BJ (cell line): ENCODE measurements at regions not wholly inside any gene's neighbourhood (a gene's known extent, or its start where the extent isn't known, plus 50 kb on each side); places are given as distances from the start of the nearest gene placed in this dataset.

Source experiments
- CTCF ChIA-PET: fragments of 350-600 bp; formaldehyde crosslinking; extraction: SDS; loops from one replicate; lab custom pipeline; 2021; ENCODE audit warnings: antibody characterized with exemption, inconsistent platforms; lab: Yijun Ruan, JAX
- POLR2A ChIA-PET: fragments of 300-600 bp; sonication (Branson Sonifier 250); formaldehyde crosslinking; extraction: SDS; loops from one replicate; lab custom pipeline; 2021; ENCODE audit warnings: antibody characterized with exemption; lab: Charles Lee
- DNase-seq: peaks from one replicate; pipeline ENCODE4 v3.0.0-alpha.2; 2011; ENCODE audit warnings: low read depth
- H3K27me3 ChIP-seq: 2 replicates; pipeline ENCODE4 v1.6.0; 2011; ENCODE audit warnings: low read length; ENCODE audit not compliant: control insufficient read depth, insufficient read depth
- H3K36me3 ChIP-seq: 2 replicates; pipeline ENCODE4 v1.5.1; 2011; ENCODE audit warnings: low read length; ENCODE audit not compliant: control insufficient read depth, insufficient read depth
- H3K4me3 ChIP-seq: 2 replicates; pipeline ENCODE4 v1.5.1; 2011; ENCODE audit warnings: low read depth, mild to moderate bottlenecking, control low read depth, low read length
- CTCF ChIP-seq: IDR thresholded peaks from 2 replicates; pipeline ENCODE4 v1.5.1; 2011; ENCODE audit warnings: low read depth, mild to moderate bottlenecking, control low read depth, inconsistent platforms, low read length, moderate library complexity; ENCODE audit not compliant: insufficient read depth

GRCh38 chr3:144287001-144287400 lies 315.4 kb downstream of the DIPK2A start:
- no peak overlapping the region for H3K4me3 ChIP-seq
- CTCF ChIA-PET = no interaction called here
- no peak for DNase-seq
- H3K27me3 ChIP-seq = no peaks in the 10 kb centered on the region
- no peak for TF ChIP-seq CTCF
- no peaks in the 10 kb centered on the region for H3K36me3 ChIP-seq
- POLR2A ChIA-PET = no interaction called here

GRCh38 chr3:144289057-144289456 lies 317.4 kb downstream of the DIPK2A start:
- no peak for TF ChIP-seq CTCF
- H3K4me3 ChIP-seq = no peak overlapping the region
- no peak for DNase-seq
- POLR2A ChIA-PET = no interaction called here
- CTCF ChIA-PET = no interaction called here
- H3K27me3 ChIP-seq = no peaks in the 10 kb centered on the region
- H3K36me3 ChIP-seq = no peaks in the 10 kb centered on the region

GRCh38 chr3:144294659-144295538 lies 323.3 kb downstream of the DIPK2A start:
- Histone ChIP-seq H3K27me3 (no peaks in the 10 kb centered on the region), H3K4me3 (no peak overlapping the region), H3K36me3 (no peaks in the 10 kb centered on the region)
- no peak for DNase-seq
- ChIA-PET POLR2A (no interaction called here), CTCF (no interaction called here)
- TF ChIP-seq CTCF = no peak

GRCh38 chr3:144295613-144296012 lies 324.0 kb downstream of the DIPK2A start:
- TF ChIP-seq CTCF = no peak
- no peaks in the 10 kb centered on the region for H3K36me3 ChIP-seq
- DNase-seq = no peak
- ChIA-PET CTCF (interaction anchor here (0.7 kb wide), 1 partner anchor 20 kb away, joined by 3 read pairs; no protein-coding TSS in a partner anchor), POLR2A (no interaction called here)
- H3K4me3 ChIP-seq = no peak overlapping the region
- no peaks in the 10 kb centered on the region for H3K27me3 ChIP-seq

- POLR2A ChIA-PET = no interaction called here
- DNase-seq = no peak
- no peak for TF ChIP-seq CTCF
Measured at GRCh38 chr3:144296808-144297207, 325.2 kb downstream of the DIPK2A start.

More at GRCh38 chr3:144296808-144297207, 325.2 kb downstream of the DIPK2A start:
- no peaks in the 10 kb centered on the region for H3K27me3 ChIP-seq
- CTCF ChIA-PET = no interaction called here
- no peaks in the 10 kb centered on the region for H3K36me3 ChIP-seq
- H3K4me3 ChIP-seq = no peak overlapping the region
